ENCODE measurements at regions not wholly inside any gene's neighbourhood (a gene's known extent, or its start where the extent isn't known, plus 50 kb on each side); places are given as distances from the start of the nearest gene placed in this dataset.

GRCh38 chr7:118350260-118350659 is 125.8 kb downstream of the ANKRD7 start:
- Histone ChIP-seq H3K4me1 (no peaks in the 10 kb centered on the region), H3K4me3 (no peak overlapping the region), H3K36me3 (no peaks in the 10 kb centered on the region), H3K27ac (replicated peaks) (no peak overlapping the region), H3K27me3 (ENCODE audit: low read depth) (no peaks in the 10 kb centered on the region), H3K9me3 (replicated peaks) (peaks cover 6% of the 10 kb centered on the region)
- DNase-seq, result no peak
- TF ChIP-seq CTCF (IDR thresholded peaks at IDR 0.05; ENCODE audit: borderline replicate concordance), result no peak
- intact Hi-C loops (cut with micrococcal nuclease), result no loop called here

- no peak for DNase-seq
- Histone ChIP-seq H3K9me3 (replicated peaks) (peaks cover 17% of the 10 kb centered on the region), H3K4me1 (no peaks in the 10 kb centered on the region), H3K27me3 (ENCODE audit: low read depth) (no peaks in the 10 kb centered on the region), H3K4me3 (no peak overlapping the region), H3K27ac (replicated peaks) (no peak overlapping the region), H3K36me3 (no peaks in the 10 kb centered on the region)
- intact Hi-C loops (cut with micrococcal nuclease), result no loop called here
- TF ChIP-seq CTCF (IDR thresholded peaks at IDR 0.05; ENCODE audit: borderline replicate concordance), result no peak
These were observed 128.5 kb downstream of the ANKRD7 start for GRCh38 chr7:118352867-118353453.

GRCh38 chr7:118366363-118366762 is 141.9 kb downstream of the ANKRD7 start:
- no peak for TF ChIP-seq CTCF (IDR thresholded peaks at IDR 0.05; ENCODE audit: borderline replicate concordance)

GRCh38 chr7:118368958-118369357 is 144.5 kb downstream of the ANKRD7 start:
- no peak for DNase-seq
- Histone ChIP-seq H3K27me3 (ENCODE audit: low read depth) (no peaks in the 10 kb centered on the region), H3K9me3 (replicated peaks) (no peaks in the 10 kb centered on the region), H3K4me3 (no peak overlapping the region), H3K36me3 (no peaks in the 10 kb centered on the region), H3K4me1 (no peaks in the 10 kb centered on the region), H3K27ac (replicated peaks) (no peak overlapping the region)
- no peak for TF ChIP-seq CTCF (IDR thresholded peaks at IDR 0.05; ENCODE audit: borderline replicate concordance)
- intact Hi-C loops (cut with micrococcal nuclease), result no loop called here

More at GRCh38 chr7:118366363-118366762, 141.9 kb downstream of the ANKRD7 start:
- DNase-seq, result no peak
- no peaks in the 10 kb centered on the region for H3K9me3 ChIP-seq (replicated peaks)
- no peaks in the 10 kb centered on the region for H3K27me3 ChIP-seq (ENCODE audit: low read depth)
- no peak overlapping the region for H3K27ac ChIP-seq (replicated peaks)
- H3K4me1 ChIP-seq, result no peaks in the 10 kb centered on the region
- no peak overlapping the region for H3K4me3 ChIP-seq
- intact Hi-C loops (cut with micrococcal nuclease), result no loop called here
- no peaks in the 10 kb centered on the region for H3K36me3 ChIP-seq

- no peaks in the 10 kb centered on the region for H3K4me1 ChIP-seq
- H3K4me3 ChIP-seq, result no peak overlapping the region
- H3K36me3 ChIP-seq, result no peaks in the 10 kb centered on the region
- H3K9me3 ChIP-seq (replicated peaks), result no peaks in the 10 kb centered on the region
- no peak for DNase-seq
- intact Hi-C loops (cut with micrococcal nuclease), result no loop called here
- TF ChIP-seq CTCF (IDR thresholded peaks at IDR 0.05; ENCODE audit: borderline replicate concordance), result no peak
- H3K27ac ChIP-seq (replicated peaks), result no peak overlapping the region
- no peaks in the 10 kb centered on the region for H3K27me3 ChIP-seq (ENCODE audit: low read depth)
These were observed 145.5 kb downstream of the ANKRD7 start for GRCh38 chr7:118369987-118370386.
